ENCODE measurements at regions not wholly inside any gene's neighbourhood (a gene's known extent, or its start where the extent isn't known, plus 50 kb on each side); places are given as distances from the start of the nearest gene placed in this dataset.

DNA sequence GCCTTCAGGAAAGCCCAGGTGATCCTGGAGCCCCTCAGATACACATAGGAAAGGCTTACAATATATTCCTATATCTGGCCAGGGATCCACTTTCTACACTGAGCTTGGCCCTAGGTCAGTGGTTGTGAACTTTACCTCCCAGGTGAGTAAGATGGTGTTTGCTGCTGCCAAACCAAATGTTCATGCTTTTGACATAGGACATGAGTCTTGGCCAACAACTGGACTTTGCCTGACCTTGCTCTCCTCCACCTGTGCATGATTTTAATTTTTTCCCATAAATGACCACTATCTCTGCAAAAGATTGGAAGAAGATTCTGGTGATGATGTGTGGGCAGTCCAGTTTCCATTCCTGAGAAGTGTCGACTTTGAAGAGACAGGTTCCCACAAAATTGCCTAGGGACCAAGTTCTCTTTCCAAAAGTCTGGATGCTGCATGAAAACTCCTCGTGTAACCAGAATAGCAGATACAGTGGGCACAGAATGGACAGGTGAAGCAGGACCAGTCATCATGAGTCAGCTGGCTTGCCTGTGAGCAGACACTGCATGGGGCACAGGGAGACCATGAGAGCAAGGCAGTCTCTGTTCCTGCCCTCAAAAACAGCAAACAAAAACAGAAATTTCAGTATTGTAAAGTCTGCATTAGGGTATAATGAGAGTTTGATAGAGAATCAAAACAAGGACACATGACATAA lies 226.4 kb upstream of the MON1B start:
- TF ChIP-seq POLR2A (IDR thresholded peaks at IDR 0.05): no peak
- TF ChIP-seq CTCF (IDR thresholded peaks at IDR 0.05): no peak
